Neural cell (in vitro differentiated cells): ENCODE measurements at regions not wholly inside any gene's neighbourhood (a gene's known extent, or its start where the extent isn't known, plus 50 kb on each side); places are given as distances from the start of the nearest gene placed in this dataset.

Source experiments
- H2AFZ ChIP-seq: fragments of 200-600, 300-800 bp; sonication (generic), shearing (Covaris generic); 2 replicates; pipeline ENCODE4 v1.6.0; 2014; ENCODE audit warnings: low read depth, mild to moderate bottlenecking, antibody characterized with exemption, low read length, moderate library complexity
- H3F3A ChIP-seq: fragments of 200-600 bp; shearing (Covaris generic); 2 replicates; pipeline ENCODE4 v1.6.1; 2016; ENCODE audit warnings: mild to moderate bottlenecking, moderate library complexity, mixed read lengths, antibody characterized with exemption, low read length; ENCODE audit not compliant: insufficient read depth, poor library complexity, severe bottlenecking
- H3K27ac ChIP-seq: fragments of 200-600, 300-800 bp; sonication (generic), shearing (Covaris generic); 2 replicates; pipeline ENCODE4 v1.5.1; 2014; ENCODE audit warnings: mild to moderate bottlenecking, low read length, moderate library complexity
- H3K27me3 ChIP-seq: fragments of 300-800, 200-600 bp; sonication (generic), shearing (Covaris generic); 2 replicates; pipeline ENCODE4 v1.6.0; 2014; ENCODE audit warnings: mild to moderate bottlenecking, low read depth, low read length, moderate library complexity; ENCODE audit not compliant: insufficient read depth
- H3K36me3 ChIP-seq: fragments of 300-800, 200-600 bp; sonication (generic), shearing (Covaris generic); 2 replicates; pipeline ENCODE4 v1.5.1; 2014; ENCODE audit warnings: mild to moderate bottlenecking, antibody characterized with exemption, low read length, moderate library complexity; ENCODE audit not compliant: insufficient read depth
- H3K4me2 ChIP-seq: fragments of 300-800, 200-600 bp; sonication (generic), shearing (Covaris generic); 2 replicates; pipeline ENCODE4 v1.6.0; 2014; ENCODE audit warnings: mild to moderate bottlenecking, low read length
- H3K4me3 ChIP-seq: fragments of 300-800, 200-600 bp; sonication (generic), shearing (Covaris generic); 2 replicates; pipeline ENCODE4 v1.5.1; 2014; ENCODE audit warnings: mild to moderate bottlenecking, low read length, moderate library complexity
- H3K79me2 ChIP-seq: fragments of 200-600 bp; shearing (Covaris generic); replicated peaks from 2 replicates; pipeline ENCODE4 v1.6.0; 2014; ENCODE audit warnings: mild to moderate bottlenecking, low read length, moderate library complexity; ENCODE audit not compliant: insufficient read depth
- H3K9ac ChIP-seq: fragments of 300-800, 200-600 bp; sonication (generic), shearing (Covaris generic); 2 replicates; pipeline ENCODE4 v1.6.1; 2016; ENCODE audit warnings: mild to moderate bottlenecking, low read length, mixed read lengths
- H3K9me2 ChIP-seq: fragments of 200-600 bp; shearing (Covaris generic); 2 replicates; pipeline ENCODE4 v1.6.1; 2016; ENCODE audit warnings: mild to moderate bottlenecking, low read length, mixed read lengths; ENCODE audit not compliant: insufficient read depth
- H3K9me3 ChIP-seq: fragments of 200-600, 300-800 bp; sonication (generic), shearing (Covaris generic); 2 replicates; pipeline ENCODE4 v1.6.1; 2016; ENCODE audit warnings: mild to moderate bottlenecking, mixed run types, low read length, moderate library complexity, mixed read lengths
- H4K20me1 ChIP-seq: fragments of 200-600 bp; shearing (Covaris generic); 2 replicates; pipeline ENCODE4 v1.6.1; 2016; ENCODE audit warnings: mild to moderate bottlenecking, mixed run types; ENCODE audit not compliant: insufficient read depth
- CTCF ChIP-seq: fragments of 450-650 bp; IDR thresholded peaks from 2 replicates; pipeline ENCODE4 v1.5.1; 2014; ENCODE audit warnings: antibody characterized with exemption, mild to moderate bottlenecking, moderate library complexity; ENCODE audit not compliant: poor library complexity, severe bottlenecking
- EP300 ChIP-seq: fragments of 450-650 bp; conservative IDR thresholded peaks from 2 replicates; pipeline ENCODE4 v1.6.1; 2014; ENCODE audit warnings: antibody characterized with exemption, mild to moderate bottlenecking, moderate library complexity; ENCODE audit not compliant: poor library complexity, severe bottlenecking
- EZH2 ChIP-seq: fragments of 200-600, 300-800 bp; shearing (Covaris generic), sonication (generic); IDR thresholded peaks from 2 replicates; pipeline ENCODE4 v1.6.1; 2014; ENCODE audit warnings: antibody characterized with exemption, low read length, borderline replicate concordance, mild to moderate bottlenecking; ENCODE audit not compliant: insufficient read depth, poor library complexity, severe bottlenecking
- MXI1 ChIP-seq: fragments of 450-650 bp; conservative IDR thresholded peaks from 2 replicates; pipeline ENCODE4 v1.6.1; 2014; ENCODE audit warnings: antibody characterized with exemption, mild to moderate bottlenecking; ENCODE audit not compliant: poor library complexity, severe bottlenecking
- POLR2AphosphoS5 ChIP-seq: IDR thresholded peaks from 2 replicates; pipeline ENCODE4 v1.6.1; 2012
- RAD21 ChIP-seq: fragments of 450-650 bp; conservative IDR thresholded peaks from 2 replicates; pipeline ENCODE4 v1.6.1; 2014; ENCODE audit warnings: antibody characterized with exemption, mild to moderate bottlenecking, moderate library complexity
- SMC3 ChIP-seq: fragments of 450-650 bp; conservative IDR thresholded peaks from 2 replicates; pipeline ENCODE4 v1.6.1; 2014; ENCODE audit warnings: antibody characterized with exemption, mild to moderate bottlenecking, moderate library complexity; ENCODE audit not compliant: poor library complexity
- TAF1 ChIP-seq: IDR thresholded peaks from 2 replicates; pipeline ENCODE4 v1.6.1; 2012; ENCODE audit warnings: low read depth
- TF ChIP-seq, protein P1 (sequence below): IDR thresholded peaks from 2 replicates; pipeline ENCODE4 v1.6.1; 2012; ENCODE audit warnings: borderline replicate concordance

DNA sequence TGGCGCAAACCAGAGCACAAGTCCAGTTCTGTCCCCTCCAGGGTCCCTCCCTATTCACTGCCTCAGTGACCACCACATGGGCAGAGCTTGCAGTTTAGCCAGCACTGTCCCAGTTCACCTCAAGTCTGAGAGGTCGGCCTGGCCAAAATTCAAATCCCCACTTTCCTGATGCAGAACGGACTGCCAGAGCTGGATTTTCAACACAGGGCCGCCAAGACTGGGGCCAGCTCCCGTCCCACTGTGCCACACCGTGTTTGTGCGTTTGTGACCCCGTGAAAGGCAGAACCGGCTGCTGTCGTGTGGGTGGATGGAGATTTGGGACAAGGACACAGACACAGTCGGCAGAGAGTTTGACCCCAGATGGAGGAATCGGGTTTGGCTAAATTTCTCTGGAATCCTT is 176.7 kb downstream of the URI1 start:
- Histone ChIP-seq H3K79me2 (no peaks in the 10 kb centered on the region), H3K4me3 (no peak overlapping the region), H3K9ac (no peak overlapping the region), H3K9me2 (no peaks in the 10 kb centered on the region), H3K27me3 (no peaks in the 10 kb centered on the region), H3K9me3 (no peaks in the 10 kb centered on the region), H3K36me3 (no peaks in the 10 kb centered on the region), H3K27ac (no peak overlapping the region), H4K20me1 (no peaks in the 10 kb centered on the region), H2AFZ (no peak overlapping the region), H3K4me2 (no peak overlapping the region), H3F3A (no peaks in the 10 kb centered on the region)
- no peak for TF ChIP-seq EZH2

DNA sequence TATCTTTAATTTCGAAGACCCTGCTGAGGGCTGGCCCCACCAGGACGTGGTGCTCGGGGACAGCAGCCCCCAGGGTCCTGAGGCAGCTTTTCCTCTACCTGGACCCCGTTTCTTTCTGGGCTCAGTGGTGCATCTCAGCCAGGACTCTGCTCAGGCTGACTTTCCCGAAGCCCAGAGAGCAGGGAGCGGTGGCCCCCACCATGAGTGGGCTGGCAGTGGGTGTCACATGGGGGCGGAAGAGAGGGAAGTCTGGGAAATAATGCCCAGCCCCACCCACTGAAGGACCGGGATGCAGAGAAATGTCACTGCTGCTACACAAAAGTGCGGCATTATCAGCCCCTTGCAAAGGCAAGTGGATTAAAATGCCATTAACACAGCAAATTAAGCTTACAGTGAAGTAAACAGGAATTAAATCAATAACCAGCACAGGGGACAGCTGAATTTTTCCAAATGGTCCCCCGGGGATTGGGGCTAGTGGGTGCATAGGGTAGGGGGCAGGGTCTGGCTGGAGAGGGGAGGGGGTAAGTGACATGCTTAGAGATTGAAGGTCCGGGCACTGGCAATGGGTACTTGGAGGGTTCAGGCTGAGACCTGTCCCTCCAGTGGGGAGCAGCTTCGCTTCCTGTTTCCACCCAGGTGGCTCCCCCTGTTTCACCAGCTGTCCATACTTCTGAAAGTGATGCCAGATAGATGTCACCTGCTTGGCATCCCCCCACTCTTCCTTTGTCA is 177.3 kb downstream of the URI1 start:
- Histone ChIP-seq H3K9ac (no peak overlapping the region), H3K36me3 (no peaks in the 10 kb centered on the region), H3F3A (no peaks in the 10 kb centered on the region), H3K4me3 (no peak overlapping the region), H4K20me1 (no peaks in the 10 kb centered on the region), H3K79me2 (no peaks in the 10 kb centered on the region), H2AFZ (no peak overlapping the region), H3K27ac (no peak overlapping the region), H3K9me2 (no peaks in the 10 kb centered on the region), H3K4me2 (no peak overlapping the region), H3K9me3 (no peaks in the 10 kb centered on the region), H3K27me3 (no peaks in the 10 kb centered on the region)
- TF ChIP-seq RAD21 (no peak), SMC3 (no peak)
- TF ChIP-seq, protein P1, sequence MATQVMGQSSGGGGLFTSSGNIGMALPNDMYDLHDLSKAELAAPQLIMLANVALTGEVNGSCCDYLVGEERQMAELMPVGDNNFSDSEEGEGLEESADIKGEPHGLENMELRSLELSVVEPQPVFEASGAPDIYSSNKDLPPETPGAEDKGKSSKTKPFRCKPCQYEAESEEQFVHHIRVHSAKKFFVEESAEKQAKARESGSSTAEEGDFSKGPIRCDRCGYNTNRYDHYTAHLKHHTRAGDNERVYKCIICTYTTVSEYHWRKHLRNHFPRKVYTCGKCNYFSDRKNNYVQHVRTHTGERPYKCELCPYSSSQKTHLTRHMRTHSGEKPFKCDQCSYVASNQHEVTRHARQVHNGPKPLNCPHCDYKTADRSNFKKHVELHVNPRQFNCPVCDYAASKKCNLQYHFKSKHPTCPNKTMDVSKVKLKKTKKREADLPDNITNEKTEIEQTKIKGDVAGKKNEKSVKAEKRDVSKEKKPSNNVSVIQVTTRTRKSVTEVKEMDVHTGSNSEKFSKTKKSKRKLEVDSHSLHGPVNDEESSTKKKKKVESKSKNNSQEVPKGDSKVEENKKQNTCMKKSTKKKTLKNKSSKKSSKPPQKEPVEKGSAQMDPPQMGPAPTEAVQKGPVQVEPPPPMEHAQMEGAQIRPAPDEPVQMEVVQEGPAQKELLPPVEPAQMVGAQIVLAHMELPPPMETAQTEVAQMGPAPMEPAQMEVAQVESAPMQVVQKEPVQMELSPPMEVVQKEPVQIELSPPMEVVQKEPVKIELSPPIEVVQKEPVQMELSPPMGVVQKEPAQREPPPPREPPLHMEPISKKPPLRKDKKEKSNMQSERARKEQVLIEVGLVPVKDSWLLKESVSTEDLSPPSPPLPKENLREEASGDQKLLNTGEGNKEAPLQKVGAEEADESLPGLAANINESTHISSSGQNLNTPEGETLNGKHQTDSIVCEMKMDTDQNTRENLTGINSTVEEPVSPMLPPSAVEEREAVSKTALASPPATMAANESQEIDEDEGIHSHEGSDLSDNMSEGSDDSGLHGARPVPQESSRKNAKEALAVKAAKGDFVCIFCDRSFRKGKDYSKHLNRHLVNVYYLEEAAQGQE: no peak

DNA sequence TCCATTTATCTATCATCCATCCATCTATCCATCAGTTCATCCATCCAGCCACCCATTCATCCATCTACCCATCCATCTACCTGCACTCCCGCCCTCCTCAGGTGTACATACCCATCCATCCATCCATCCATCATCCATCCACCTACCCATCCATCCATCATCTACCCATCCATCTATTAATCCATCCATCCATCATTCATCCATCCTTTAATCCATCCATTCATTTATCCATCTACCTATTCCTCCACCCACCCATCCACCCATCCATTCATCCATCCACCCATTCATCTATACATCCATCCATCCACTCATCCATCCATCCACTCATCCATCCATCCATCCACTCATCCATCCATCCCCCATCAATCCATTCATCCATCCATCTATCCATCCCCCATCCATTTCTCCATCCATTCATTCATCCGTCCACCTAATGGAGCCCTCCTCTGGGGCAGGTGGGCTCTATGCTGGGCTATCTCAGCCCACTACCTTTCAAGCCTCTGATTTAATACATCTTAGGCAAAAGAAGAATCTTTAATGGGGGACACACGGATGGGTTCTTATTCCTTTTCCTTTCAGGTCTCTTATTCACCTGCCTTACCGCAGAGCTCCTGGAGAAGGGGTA is 178.9 kb downstream of the URI1 start:
- H3K36me3 ChIP-seq: no peaks in the 10 kb centered on the region
- no peaks in the 10 kb centered on the region for H3F3A ChIP-seq
- no peak overlapping the region for H2AFZ ChIP-seq
- TF ChIP-seq RAD21 (no peak), EZH2 (no peak), POLR2AphosphoS5 (no peak), CTCF (no peak), MXI1 (no peak), TAF1 (no peak), EP300 (no peak), SMC3 (no peak)
- TF ChIP-seq, protein P1: no peak
- no peak overlapping the region for H3K4me2 ChIP-seq
- no peaks in the 10 kb centered on the region for H4K20me1 ChIP-seq
- no peaks in the 10 kb centered on the region for H3K27me3 ChIP-seq
- H3K27ac ChIP-seq: no peak overlapping the region
- no peak overlapping the region for H3K9ac ChIP-seq
- no peak overlapping the region for H3K4me3 ChIP-seq
- no peaks in the 10 kb centered on the region for H3K9me3 ChIP-seq
- no peaks in the 10 kb centered on the region for H3K79me2 ChIP-seq
- H3K9me2 ChIP-seq: no peaks in the 10 kb centered on the region
